CD4-positive, alpha-beta T cell (primary cell): ENCODE measurements at regions not wholly inside any gene's neighbourhood (a gene's known extent, or its start where the extent isn't known, plus 50 kb on each side); places are given as distances from the start of the nearest gene placed in this dataset.

Experiments
- ATAC-seq: fragments of 200-7000 bp; cut with Tn5 transposase; one replicate; pipeline ENCODE4 v1.10.0; 2022; ENCODE audit warnings: mild to moderate bottlenecking; ENCODE audit not compliant: poor library complexity
- CTCF ChIA-PET: fragments of 350-600 bp; sonication (Branson Sonifier 250); formaldehyde crosslinking; loops from one replicate; lab custom pipeline; 2021; ENCODE audit warnings: antibody characterized with exemption, inconsistent platforms; lab: Charles Lee
- POLR2A ChIA-PET: fragments of 350-600 bp; sonication (Branson Sonifier 250); formaldehyde crosslinking; loops from one replicate; lab custom pipeline; 2021; ENCODE audit warnings: antibody characterized with exemption, inconsistent platforms; lab: Charles Lee
- DNase-seq, 14 experiments: peaks; one replicate each; pipeline ENCODE4 v3.0.0-alpha.2; 2013 to 2020; ENCODE audit warnings: mixed read lengths in 2 of 14
- H3K27ac ChIP-seq, 2 donors: one replicate each; pipeline versions ENCODE4 v1.5.1 to v1.7.0; 2013; ENCODE audit warnings: low read length in 2 of 2, low read depth in 1 of 2, mild to moderate bottlenecking in 1 of 2
- H3K27me3 ChIP-seq, 2 experiments: 1 replicate in 1 of 2; 2 replicates in 1 of 2; pipeline versions ENCODE4 v1.6.1 to v1.7.0; 2013; ENCODE audit warnings: low read length in 2 of 2, control low read depth in 1 of 2, mild to moderate bottlenecking in 1 of 2, moderate library complexity in 1 of 2; ENCODE audit not compliant: insufficient read depth in 2 of 2, control insufficient read depth in 1 of 2
- H3K36me3 ChIP-seq: one replicate; pipeline ENCODE4 v1.6.1; 2013; ENCODE audit warnings: low read length, control low read depth; ENCODE audit not compliant: insufficient read depth
- H3K4me1 ChIP-seq: one replicate; pipeline ENCODE4 v1.6.1; 2013; ENCODE audit warnings: low read length, control low read depth; ENCODE audit not compliant: insufficient read depth
- H3K4me3 ChIP-seq: one replicate; pipeline ENCODE4 v1.5.1; 2013; ENCODE audit warnings: mild to moderate bottlenecking, low read length, moderate library complexity
- H3K9me3 ChIP-seq, 2 experiments: 1 replicate in 1 of 2; 2 replicates in 1 of 2; pipeline versions ENCODE4 v1.6.1 to v1.7.0; 2013; ENCODE audit warnings: low read length in 2 of 2, mild to moderate bottlenecking in 2 of 2, control low read depth in 1 of 2, moderate library complexity in 1 of 2; ENCODE audit not compliant: control insufficient read depth in 1 of 2, insufficient read depth in 1 of 2
- H3K27ac Mint-ChIP-seq: one replicate; pipeline ENCODE4 v1.8.0; 2020; ENCODE audit warnings: mixed read lengths
- H3K27me3 Mint-ChIP-seq: one replicate; pipeline ENCODE4 v1.8.0; 2021; ENCODE audit warnings: mixed read lengths
- H3K36me3 Mint-ChIP-seq: one replicate; pipeline ENCODE4 v1.8.0; 2021; ENCODE audit warnings: low read depth, mixed read lengths
- H3K4me1 Mint-ChIP-seq: one replicate; pipeline ENCODE4 v1.8.0; 2021; ENCODE audit warnings: low read depth, mixed read lengths
- H3K4me3 Mint-ChIP-seq: one replicate; pipeline ENCODE4 v1.8.0; 2020; ENCODE audit warnings: mild to moderate bottlenecking, mixed read lengths
- H3K9me3 Mint-ChIP-seq: one replicate; pipeline ENCODE4 v1.8.0; 2020; ENCODE audit warnings: mixed read lengths
- intact Hi-C, 2 experiments: fragments of 100-400 bp; cut with DNase I in 1 of 2; cut with micrococcal nuclease in 1 of 2; formaldehyde crosslinking; loops; one replicate each; pipeline versions ENCODE4 v1.15.1 to v1.9.0; 2023 to 2025; cut with DNase I, micrococcal nuclease
- TF ChIP-seq, protein P1 (sequence below): fragments of 200-600 bp; IDR thresholded peaks from one replicate; pipeline ENCODE4 v1.8.0; 2022; ENCODE audit warnings: antibody characterized with exemption, mild to moderate bottlenecking

DNA sequence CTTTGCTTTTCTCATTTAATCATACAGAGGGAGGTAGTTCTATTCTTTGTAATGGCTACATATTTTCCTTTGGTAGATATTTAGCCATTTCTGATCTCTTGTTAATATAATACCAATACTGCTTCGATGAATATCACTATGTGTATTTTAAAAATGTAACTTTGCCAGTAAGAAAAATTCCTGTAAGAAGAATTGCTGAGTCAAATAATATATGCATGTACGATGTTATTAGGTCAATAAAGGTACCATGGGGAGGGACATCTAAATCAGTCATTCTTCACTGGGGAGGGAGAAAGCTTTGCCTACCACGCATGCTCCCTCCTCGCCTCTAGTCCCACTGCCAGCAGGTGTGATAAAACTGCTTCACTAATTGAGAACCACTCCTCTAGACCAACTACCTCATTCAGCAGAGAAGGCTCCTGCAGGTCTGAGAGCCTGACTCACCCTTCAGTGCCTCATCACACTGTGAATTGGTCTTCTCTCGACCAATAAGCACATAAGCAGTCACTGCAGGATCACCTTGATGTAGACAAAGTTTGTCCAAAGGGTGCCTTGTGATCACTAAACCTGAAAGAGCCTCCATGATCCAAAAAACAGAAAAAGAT is 56.1 kb upstream of the TBCA start:
- intact Hi-C loops = no loop called here
- no peaks in the 10 kb centered on the region for H3K9me3 Mint-ChIP-seq
- no peak overlapping the region for H3K4me3 Mint-ChIP-seq
- no peak for ATAC-seq
- TF ChIP-seq, protein P1, sequence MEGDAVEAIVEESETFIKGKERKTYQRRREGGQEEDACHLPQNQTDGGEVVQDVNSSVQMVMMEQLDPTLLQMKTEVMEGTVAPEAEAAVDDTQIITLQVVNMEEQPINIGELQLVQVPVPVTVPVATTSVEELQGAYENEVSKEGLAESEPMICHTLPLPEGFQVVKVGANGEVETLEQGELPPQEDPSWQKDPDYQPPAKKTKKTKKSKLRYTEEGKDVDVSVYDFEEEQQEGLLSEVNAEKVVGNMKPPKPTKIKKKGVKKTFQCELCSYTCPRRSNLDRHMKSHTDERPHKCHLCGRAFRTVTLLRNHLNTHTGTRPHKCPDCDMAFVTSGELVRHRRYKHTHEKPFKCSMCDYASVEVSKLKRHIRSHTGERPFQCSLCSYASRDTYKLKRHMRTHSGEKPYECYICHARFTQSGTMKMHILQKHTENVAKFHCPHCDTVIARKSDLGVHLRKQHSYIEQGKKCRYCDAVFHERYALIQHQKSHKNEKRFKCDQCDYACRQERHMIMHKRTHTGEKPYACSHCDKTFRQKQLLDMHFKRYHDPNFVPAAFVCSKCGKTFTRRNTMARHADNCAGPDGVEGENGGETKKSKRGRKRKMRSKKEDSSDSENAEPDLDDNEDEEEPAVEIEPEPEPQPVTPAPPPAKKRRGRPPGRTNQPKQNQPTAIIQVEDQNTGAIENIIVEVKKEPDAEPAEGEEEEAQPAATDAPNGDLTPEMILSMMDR = no peak
- peaks cover 27% of the 10 kb centered on the region for H3K27me3 Mint-ChIP-seq
- Histone ChIP-seq H3K4me1 (no peaks in the 10 kb centered on the region), H3K4me3 (no peak overlapping the region), H3K36me3 (no peaks in the 10 kb centered on the region), H3K27me3 (peaks cover 0 to 7% of the 10 kb centered on the region in 2 experiments), H3K9me3 (no peaks in the 10 kb centered on the region), H3K27ac (no peak overlapping the region)
- no peaks in the 10 kb centered on the region for H3K36me3 Mint-ChIP-seq
- H3K4me1 Mint-ChIP-seq = no peaks in the 10 kb centered on the region
- POLR2A ChIA-PET = no interaction called here
- no peak for DNase-seq
- no peak overlapping the region for H3K27ac Mint-ChIP-seq
- CTCF ChIA-PET = no interaction called here

DNA sequence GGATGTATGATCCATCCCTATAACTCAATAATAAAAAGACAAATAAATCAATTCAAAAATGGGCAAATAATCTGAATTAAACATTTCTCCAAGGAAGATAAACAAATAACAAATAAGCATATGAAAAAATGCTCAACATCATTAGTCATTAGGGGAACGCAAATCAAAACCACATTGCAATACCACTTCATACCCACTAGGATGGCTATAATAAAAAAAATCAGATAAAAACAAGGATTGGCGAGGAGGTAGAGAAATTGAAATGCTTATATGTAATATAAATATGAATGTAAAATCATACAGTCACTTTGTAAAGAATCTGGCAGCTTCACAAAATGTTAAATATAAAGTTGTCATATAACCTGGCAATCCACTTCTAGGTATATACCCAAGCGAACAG is 52.3 kb upstream of the TBCA start:
- no peaks in the 10 kb centered on the region for H3K9me3 Mint-ChIP-seq
- no peak for ATAC-seq
- Histone ChIP-seq H3K27me3 (peaks cover 0 to 22% of the 10 kb centered on the region in 2 experiments), H3K4me3 (no peak overlapping the region), H3K9me3 (no peaks in the 10 kb centered on the region), H3K36me3 (no peaks in the 10 kb centered on the region), H3K4me1 (no peaks in the 10 kb centered on the region), H3K27ac (no peak overlapping the region)
- TF ChIP-seq, protein P1 = no peak
- H3K4me3 Mint-ChIP-seq = no peak overlapping the region
- H3K27me3 Mint-ChIP-seq = peaks cover 36% of the 10 kb centered on the region
- intact Hi-C loops = no loop called here
- no peaks in the 10 kb centered on the region for H3K36me3 Mint-ChIP-seq
- H3K4me1 Mint-ChIP-seq = no peaks in the 10 kb centered on the region
- no peak for DNase-seq
- no peak overlapping the region for H3K27ac Mint-ChIP-seq
- POLR2A ChIA-PET = no interaction called here
- CTCF ChIA-PET = no interaction called here
